ENCODE measurements at regions not wholly inside any gene's neighbourhood (a gene's known extent, or its start where the extent isn't known, plus 50 kb on each side); places are given as distances from the start of the nearest gene placed in this dataset.
A peak's percentile ranks its signal among the peaks of the same experiment; 100 is the strongest.

GRCh38 chr9:29866556-29866955 lies 2293.3 kb upstream of the C9orf72 start:
- intact Hi-C loops (cut with micrococcal nuclease) = no loop called here
- ATAC-seq (peak; percentile 45), DNase-seq (no peak)
- Mint-ChIP-seq H3K27ac (no peak overlapping the region), H3K4me3 (no peak overlapping the region), H3K9me3 (peaks cover 3% of the 10 kb centered on the region), H3K36me3 (ENCODE audit: low read depth) (no peaks in the 10 kb centered on the region), H3K27me3 (no peaks in the 10 kb centered on the region), H3K4me1 (ENCODE audit: low read depth) (no peaks in the 10 kb centered on the region)
- ChIA-PET POLR2A (no interaction called here), CTCF (no interaction called here)
- TF ChIP-seq CTCF (IDR thresholded peaks at IDR 0.05) = no peak

- intact Hi-C loops (cut with micrococcal nuclease) = no loop called here
- no peak for DNase-seq
- TF ChIP-seq CTCF (IDR thresholded peaks at IDR 0.05) = no peak
- Mint-ChIP-seq H3K36me3 (ENCODE audit: low read depth) (no peaks in the 10 kb centered on the region), H3K9me3 (peaks cover 2% of the 10 kb centered on the region), H3K27ac (no peak overlapping the region), H3K27me3 (no peaks in the 10 kb centered on the region), H3K4me1 (ENCODE audit: low read depth) (no peaks in the 10 kb centered on the region), H3K4me3 (no peak overlapping the region)
- ChIA-PET POLR2A (no interaction called here), CTCF (no interaction called here)
- no peak for ATAC-seq
Measured at GRCh38 chr9:29873579-29873978, 2300.3 kb upstream of the C9orf72 start.

- intact Hi-C loops (cut with micrococcal nuclease) = no loop called here
- no peaks in the 10 kb centered on the region for H3K9me3 Mint-ChIP-seq
- no peak overlapping the region for H3K4me3 Mint-ChIP-seq
- no peak for TF ChIP-seq CTCF (IDR thresholded peaks at IDR 0.05)
- CTCF ChIA-PET = no interaction called here
- POLR2A ChIA-PET = no interaction called here
- no peak for ATAC-seq
- no peaks in the 10 kb centered on the region for H3K27me3 Mint-ChIP-seq
- DNase-seq = no peak
- no peaks in the 10 kb centered on the region for H3K36me3 Mint-ChIP-seq (ENCODE audit: low read depth)
- no peaks in the 10 kb centered on the region for H3K4me1 Mint-ChIP-seq (ENCODE audit: low read depth)
- no peak overlapping the region for H3K27ac Mint-ChIP-seq
Measured at GRCh38 chr9:29875547-29875946, 2302.3 kb upstream of the C9orf72 start.

GRCh38 chr9:29882767-29883166 lies 2309.5 kb upstream of the C9orf72 start:
- H3K27ac Mint-ChIP-seq = no peak overlapping the region
- no peak for DNase-seq
- intact Hi-C loops (cut with micrococcal nuclease) = no loop called here
- H3K9me3 Mint-ChIP-seq = no peaks in the 10 kb centered on the region
- POLR2A ChIA-PET = no interaction called here
- no peaks in the 10 kb centered on the region for H3K27me3 Mint-ChIP-seq
- TF ChIP-seq CTCF (IDR thresholded peaks at IDR 0.05) = no peak
- CTCF ChIA-PET = no interaction called here
- no peak for ATAC-seq
- no peaks in the 10 kb centered on the region for H3K36me3 Mint-ChIP-seq (ENCODE audit: low read depth)
- H3K4me3 Mint-ChIP-seq = no peak overlapping the region
- H3K4me1 Mint-ChIP-seq (ENCODE audit: low read depth) = no peaks in the 10 kb centered on the region

GRCh38 chr9:29906065-29906464 lies 2332.8 kb upstream of the C9orf72 start:
- H3K27ac Mint-ChIP-seq = no peak overlapping the region
- H3K36me3 Mint-ChIP-seq (ENCODE audit: low read depth) = no peaks in the 10 kb centered on the region
- intact Hi-C loops (cut with micrococcal nuclease) = no loop called here
- no peak overlapping the region for H3K4me3 Mint-ChIP-seq
- POLR2A ChIA-PET = no interaction called here
- TF ChIP-seq CTCF (IDR thresholded peaks at IDR 0.05) = no peak
- no peaks in the 10 kb centered on the region for H3K27me3 Mint-ChIP-seq
- no peaks in the 10 kb centered on the region for H3K9me3 Mint-ChIP-seq
- H3K4me1 Mint-ChIP-seq (ENCODE audit: low read depth) = no peaks in the 10 kb centered on the region
- CTCF ChIA-PET = no interaction called here
- DNase-seq = no peak
- ATAC-seq = no peak
